LHCN-M2 (cell line): ENCODE measurements at regions not wholly inside any gene's neighbourhood (a gene's known extent, or its start where the extent isn't known, plus 50 kb on each side); places are given as distances from the start of the nearest gene placed in this dataset.
A peak's percentile ranks its signal among the peaks of the same experiment; 100 is the strongest.
"Not testable (repeated sequence)": the region's sequence is repeated elsewhere in the genome, so short reads cannot be mapped to it uniquely, and the experiment has no call there.

Experiments used
- DNase-seq: peaks from one replicate; pipeline ENCODE4 v3.0.0-alpha.2; 2012; ENCODE audit warnings: low read depth

GRCh38 chr5:158451203-158451992 is 592.5 kb upstream of the CLINT1 start:
- no peak for DNase-seq

- DNase-seq = no peak
Measured at GRCh38 chr5:158450751-158451171, 591.8 kb upstream of the CLINT1 start.

DNA sequence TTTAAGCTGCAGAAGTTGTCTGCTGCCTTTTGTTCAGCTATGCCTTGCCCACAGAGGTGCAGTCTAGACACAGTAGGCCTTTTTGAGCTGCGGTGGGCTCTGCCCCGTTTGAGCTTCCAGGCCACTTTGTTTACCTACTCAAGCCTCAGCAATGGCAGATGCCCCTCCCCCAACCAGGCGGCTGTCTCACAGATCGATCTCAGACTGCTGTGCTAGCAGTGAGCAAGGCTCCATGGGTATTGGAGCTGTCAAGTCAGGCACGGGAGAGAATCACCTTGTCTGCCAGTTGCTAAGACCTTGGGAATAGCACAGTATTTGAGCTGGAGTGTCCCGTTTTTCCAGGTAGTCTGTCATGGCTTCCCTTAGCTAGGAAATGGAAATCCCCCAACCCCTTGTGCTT is 587.8 kb upstream of the CLINT1 start:
- not testable (repeated sequence) for DNase-seq

DNA sequence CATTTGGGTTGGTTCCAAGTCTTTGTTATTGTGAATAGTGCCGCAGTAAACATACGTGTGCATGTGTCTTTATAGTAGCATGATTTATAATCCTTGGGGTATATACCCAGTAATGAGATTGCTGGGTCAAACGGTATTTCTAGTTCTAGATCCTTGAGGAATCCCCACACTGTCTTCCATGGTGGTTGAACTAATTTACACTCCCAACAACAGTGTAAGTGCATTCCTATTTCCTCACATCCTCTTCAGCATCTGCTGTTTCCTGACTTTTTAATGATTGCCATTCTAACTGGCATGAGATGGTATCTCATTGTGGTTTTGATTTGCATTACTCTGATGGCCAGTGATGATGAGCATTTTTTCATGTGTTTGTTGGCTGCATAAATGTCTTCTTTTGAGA is 580.3 kb upstream of the CLINT1 start:
- DNase-seq = not testable (repeated sequence)

DNA sequence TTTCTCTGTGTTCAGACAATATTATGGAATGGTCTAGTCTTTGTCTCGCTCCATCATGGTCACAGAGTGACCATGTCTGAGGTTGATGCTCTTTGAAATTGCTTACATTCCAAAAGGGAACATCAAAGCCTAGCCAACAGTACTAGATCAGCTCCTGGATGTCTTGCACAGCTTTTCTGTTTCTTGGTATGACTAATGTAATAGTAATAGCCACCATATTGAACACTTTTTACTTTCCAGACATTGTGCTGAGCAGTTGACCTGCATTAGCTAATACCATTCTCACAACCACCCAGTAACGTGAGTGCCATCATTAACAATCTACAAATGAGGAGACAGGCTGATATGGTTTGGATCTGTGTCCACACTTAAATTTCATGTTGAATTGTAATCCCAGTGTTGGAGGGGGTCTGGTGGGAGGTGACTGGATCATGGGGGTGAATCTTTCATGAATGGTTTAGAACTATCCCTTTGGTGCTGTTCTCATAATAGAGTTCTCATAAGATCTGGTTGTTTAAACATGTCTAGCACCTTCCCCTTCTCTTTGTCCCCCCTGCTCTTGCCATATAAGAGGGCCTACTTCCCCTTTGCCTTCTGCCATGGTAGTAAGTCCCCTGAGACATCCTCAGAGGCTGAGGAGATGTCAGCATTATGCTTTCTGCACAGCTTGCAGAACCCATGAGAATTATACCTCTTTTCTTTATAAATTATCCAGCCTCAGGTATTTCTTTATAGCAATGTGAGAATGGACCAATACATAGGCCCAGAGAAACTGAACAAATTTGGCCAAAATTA is 577.5 kb upstream of the CLINT1 start:
- DNase-seq = no peak

DNA sequence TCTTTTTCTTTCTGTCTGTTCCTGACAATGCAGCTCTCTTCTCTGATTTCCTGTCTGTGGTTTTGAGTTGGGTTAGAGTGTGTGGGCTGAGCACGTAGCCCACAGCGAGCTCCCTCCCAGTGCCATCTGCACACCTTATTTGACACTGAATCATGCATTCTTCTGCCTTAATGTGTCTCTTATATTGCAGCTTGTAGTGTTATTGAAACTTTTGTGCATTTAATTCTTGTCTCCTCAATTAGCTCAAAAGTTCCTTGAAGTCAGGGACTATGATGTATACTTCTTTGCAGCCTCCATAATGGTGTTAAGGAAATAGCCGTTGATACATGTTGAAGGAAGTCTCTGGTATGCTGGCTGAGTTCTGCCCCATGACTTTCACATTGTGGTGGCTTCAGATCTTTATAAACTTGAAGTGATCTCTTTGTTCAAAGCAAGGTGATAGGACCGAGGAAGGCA is 576.2 kb upstream of the CLINT1 start:
- DNase-seq = peak; percentile 56

DNA sequence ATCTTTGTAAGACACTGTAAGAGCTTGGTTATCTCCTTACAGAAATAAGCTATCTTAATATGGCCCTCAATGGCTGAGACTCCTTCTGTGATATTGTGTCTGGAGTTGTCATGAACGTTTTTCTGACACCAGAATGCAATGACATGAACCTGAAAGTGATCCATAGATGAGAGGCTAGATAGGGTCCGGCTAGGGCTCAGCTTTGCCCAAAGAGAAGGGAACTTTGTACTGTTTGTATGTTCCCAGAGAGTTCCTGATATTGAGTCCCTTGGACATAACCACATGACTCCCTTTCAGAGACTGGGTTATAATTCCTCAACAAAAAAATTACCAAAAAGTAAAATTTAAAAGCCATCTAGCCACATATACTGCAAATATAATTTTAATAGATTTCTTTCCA is 575.8 kb upstream of the CLINT1 start:
- no peak for DNase-seq

DNA sequence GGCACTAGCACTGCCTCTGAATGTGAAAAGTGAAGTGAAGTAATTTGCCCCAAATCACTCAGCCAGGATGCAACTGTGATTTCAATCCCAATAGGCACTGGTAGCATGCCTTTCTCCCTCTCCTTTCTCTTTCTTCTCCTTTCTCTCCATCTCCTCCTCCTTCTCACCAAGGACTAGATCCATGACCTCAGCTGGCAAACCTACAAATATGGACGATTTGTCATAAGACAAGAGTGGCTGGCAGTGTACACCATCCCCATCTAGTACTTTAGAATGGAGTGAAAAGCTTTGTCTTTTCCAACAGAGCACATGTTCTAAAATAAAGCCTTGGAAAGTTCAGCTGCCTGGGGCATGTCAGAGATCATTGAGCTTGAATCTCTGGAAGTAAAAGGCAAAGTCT is 574.7 kb upstream of the CLINT1 start:
- no peak for DNase-seq

DNA sequence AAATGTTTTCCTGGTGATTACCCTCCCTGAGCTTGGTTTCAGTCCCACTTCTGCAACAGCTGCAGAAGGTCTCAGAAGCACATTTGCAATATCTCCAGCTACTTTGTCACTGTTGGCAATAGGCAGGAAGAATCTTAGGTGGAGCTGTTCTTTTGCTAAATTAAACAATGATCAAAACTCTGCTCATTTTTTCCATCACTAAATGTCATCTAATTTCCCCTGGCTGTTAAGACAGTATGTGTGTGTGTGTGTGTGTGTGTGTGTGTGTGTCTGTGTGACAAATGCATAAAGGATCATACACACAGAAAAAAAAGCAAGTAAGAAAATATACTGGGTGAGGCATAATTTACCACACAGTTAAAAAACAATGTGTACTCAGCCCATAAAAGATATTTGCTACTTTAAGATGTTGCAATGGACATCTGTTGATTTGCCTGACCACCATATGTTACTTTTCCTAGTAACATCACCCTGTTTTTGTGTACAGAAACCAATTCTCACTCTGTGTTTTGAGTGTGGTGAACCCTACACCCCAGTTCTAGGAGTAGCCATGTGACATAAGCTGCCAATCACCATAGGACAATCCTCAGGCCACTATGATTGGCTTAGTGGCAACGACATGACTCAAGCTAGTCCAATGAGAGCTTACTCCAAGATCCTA is 572.6 kb upstream of the CLINT1 start:
- DNase-seq = peak; percentile 96

DNA sequence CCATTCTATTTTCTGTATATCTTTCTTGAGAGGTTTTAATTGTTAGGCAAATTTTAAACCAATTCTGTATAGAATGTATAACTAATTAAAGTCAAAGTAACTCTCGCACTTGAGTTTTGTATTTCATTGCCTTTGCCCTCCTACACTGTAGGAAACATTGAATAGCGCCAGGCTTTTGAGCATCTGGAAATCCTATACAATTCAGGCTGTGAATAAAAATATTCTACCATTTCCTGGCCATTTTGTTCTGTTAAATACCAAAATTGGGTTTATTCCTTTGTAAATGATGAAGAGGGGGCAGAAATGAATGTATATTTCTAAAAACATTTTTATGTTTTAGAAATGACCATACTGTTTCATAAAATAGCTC is 571.8 kb upstream of the CLINT1 start:
- no peak for DNase-seq

DNA sequence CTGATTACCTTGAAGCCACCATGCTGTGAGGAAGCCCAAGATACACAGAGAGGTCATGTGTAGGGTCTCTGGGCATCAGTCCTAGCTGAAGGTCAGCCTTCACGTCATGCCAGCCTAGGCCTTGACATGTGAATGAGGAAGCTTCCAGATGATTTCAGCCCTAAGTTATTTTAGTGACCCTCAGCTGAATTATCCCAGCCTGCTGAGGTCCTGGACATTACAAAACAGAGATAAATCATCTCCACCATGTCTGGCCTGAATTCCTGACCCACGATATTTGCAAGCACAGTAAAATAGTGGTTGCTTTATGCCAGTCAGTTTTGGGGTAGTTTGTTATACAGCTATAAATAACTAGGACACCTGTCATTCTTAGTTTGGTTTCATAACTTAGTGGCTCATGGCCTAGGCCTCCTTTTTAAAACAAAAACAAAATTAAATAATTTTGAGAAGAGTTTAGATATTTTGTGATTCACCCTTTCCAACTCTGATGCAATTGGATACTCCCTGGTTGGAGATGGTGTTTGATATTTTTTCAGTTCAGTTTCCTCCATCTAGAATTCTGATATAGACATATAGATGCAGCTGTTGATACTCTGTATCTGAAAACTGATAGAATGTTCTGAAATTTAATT is 571.3 kb upstream of the CLINT1 start:
- peak; percentile 71 for DNase-seq

- no peak for DNase-seq
Measured at GRCh38 chr5:158429564-158429963, 570.6 kb upstream of the CLINT1 start.

DNA sequence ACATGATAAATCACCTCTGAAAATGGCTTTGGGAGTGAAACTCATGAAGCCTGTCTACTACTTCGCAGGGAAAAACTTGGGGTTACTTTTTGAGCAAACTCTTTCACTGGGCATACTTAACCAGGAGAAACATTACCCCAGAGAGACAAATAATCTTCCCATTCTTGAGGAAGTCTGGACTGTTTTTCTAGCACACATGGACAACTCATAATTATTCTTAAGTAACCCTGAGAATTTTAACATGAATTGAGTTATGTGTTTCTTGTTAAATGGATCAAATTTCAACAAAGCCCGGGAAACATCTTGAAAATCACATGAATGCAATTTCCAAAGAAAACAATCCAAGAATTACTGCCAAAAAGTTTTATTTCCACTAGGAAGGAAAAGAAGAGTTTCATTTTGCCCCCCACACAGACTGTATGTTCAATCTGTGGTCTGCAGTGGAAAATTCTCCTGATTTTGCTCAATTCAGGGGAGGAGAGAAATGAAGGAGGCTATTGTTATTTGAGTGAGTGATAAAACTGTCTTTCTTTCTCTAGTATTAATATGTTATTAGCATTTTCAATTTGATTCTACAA is 564.8 kb upstream of the CLINT1 start:
- no peak for DNase-seq

DNA sequence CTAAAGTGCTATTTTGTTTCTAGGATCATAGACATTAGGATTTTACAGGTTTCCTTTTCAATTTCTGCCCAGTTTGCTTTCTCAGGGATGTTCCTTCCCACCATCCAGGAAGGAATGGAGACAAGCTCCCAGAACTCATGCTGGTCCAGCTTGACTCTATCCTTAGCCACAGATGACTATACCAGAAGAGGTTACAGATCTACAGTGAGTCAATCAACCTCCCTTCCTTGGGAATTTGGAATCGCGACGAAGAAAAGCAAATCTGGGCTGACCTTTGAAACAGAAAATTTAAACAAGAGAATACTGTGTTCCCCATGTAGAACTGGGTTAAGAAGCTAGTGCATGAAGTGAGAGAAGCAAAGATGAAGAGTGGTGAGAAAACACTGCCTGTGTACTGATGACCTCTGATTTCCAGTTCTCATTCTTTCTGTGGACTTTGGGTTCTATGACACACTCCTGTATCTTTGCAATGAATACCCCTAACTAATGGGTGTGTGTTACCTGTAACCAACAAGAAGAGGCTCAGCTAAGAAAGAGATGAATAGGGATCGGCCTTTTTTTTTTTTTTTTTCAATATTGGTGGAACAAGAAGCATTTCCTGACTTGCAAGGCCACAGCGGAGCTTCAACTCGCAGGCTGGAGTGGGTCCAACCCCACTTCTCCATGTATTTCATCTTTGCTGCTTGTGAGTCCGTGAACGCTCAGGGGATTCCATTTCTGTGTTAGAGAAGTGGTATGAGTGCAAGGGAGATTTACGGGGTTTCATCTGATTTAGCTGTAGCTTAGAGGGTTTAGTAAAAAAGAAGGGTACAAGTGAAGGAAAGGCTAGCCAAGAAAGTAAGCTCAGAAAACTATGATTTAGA is 563.9 kb upstream of the CLINT1 start:
- no peak for DNase-seq

DNA sequence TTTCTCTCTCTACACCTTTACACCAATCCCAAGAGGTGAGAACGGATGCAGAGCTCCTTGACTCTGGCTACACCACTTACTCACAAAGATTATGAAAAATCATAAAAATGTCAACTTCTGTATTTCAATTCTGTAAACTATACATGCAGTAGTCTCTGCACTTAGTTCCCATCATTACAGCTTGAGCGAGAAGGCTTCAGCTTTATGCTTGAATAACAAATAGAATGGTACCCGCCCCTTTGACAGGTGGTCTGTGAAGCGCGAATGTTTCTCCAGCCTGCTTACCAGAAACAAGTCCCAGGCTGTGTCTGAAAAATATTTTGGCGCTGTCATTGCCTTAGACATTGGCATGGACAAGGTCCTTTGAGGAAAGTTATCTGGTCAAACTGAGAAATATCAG is 562.4 kb upstream of the CLINT1 start:
- DNase-seq = no peak

DNA sequence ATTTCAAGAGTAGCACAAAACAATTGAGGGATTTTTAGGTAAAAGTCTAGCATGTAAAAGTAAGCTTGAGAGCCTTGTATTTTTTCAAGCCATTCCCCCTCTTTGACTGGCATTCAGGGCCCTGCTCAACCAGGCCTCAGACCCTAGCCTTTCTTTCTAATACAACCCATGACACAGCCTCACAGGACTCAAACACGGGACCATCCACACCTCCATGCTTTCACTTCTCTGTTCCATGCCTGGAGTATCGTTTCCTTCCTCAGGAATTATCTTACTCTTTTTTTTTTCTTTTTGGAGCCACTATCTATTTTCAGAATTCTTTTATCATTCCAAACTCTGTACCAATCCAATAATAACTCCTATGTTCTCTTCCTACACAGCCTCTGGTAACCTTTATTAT is 560.2 kb upstream of the CLINT1 start:
- DNase-seq = no peak

- peak; percentile 94 for DNase-seq
Measured at GRCh38 chr5:158414780-158415179, 555.8 kb upstream of the CLINT1 start.

GRCh38 chr5:158414333-158414762 is 555.4 kb upstream of the CLINT1 start:
- peak; percentile 44 for DNase-seq

DNA sequence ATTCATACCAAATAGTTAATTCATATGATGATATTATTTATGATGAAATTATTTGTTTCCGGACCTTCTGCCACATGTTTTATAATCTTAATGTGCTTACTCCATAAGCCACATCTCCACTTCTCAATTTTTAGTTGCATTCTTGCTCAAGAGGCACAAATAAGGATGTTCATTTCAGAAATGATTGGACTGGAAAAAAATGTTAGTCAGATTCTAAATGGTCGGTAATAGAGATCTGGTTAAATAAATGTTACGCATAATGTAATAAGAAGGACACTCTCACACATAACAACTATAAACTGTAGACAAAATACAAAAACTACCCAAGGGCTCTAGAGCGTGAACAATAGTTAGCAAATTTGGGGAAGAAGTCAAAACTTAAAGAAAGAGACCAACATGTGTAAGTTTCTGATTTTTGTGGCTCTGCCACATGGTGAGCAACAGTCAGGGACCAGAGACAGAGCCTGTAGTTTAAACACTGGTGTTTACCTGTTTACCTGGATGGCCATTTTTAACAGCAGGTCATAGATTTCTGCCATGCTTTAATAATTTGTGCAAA is 554.3 kb upstream of the CLINT1 start:
- no peak for DNase-seq

GRCh38 chr5:158410976-158411375 is 552.0 kb upstream of the CLINT1 start:
- DNase-seq = no peak
